Endodermal cell (in vitro differentiated cells): ENCODE measurements at regions not wholly inside any gene's neighbourhood (a gene's known extent, or its start where the extent isn't known, plus 50 kb on each side); places are given as distances from the start of the nearest gene placed in this dataset.

Experiments used
- DNase-seq: peaks from one replicate; pipeline ENCODE4 v3.0.0-alpha.2; 2017
- H3K27ac ChIP-seq: 2 replicates; pipeline ENCODE4 v1.5.1; 2013; ENCODE audit warnings: mild to moderate bottlenecking, low read depth, low read length, moderate library complexity
- H3K27me3 ChIP-seq: 2 replicates; pipeline ENCODE4 v1.6.1; 2013; ENCODE audit warnings: mild to moderate bottlenecking, low read length, moderate library complexity; ENCODE audit not compliant: insufficient read depth, control insufficient read depth, poor library complexity, severe bottlenecking
- H3K36me3 ChIP-seq: 2 replicates; pipeline ENCODE4 v1.7.0; 2013; ENCODE audit warnings: mild to moderate bottlenecking, low read length, moderate library complexity; ENCODE audit not compliant: control insufficient read depth, insufficient read depth
- H3K4me1 ChIP-seq: one replicate; pipeline ENCODE4 v1.7.0; 2013; ENCODE audit warnings: low read length; ENCODE audit not compliant: control insufficient read depth, insufficient read depth
- H3K4me3 ChIP-seq: 2 replicates; pipeline ENCODE4 v1.5.1; 2013; ENCODE audit warnings: mild to moderate bottlenecking, low read length, moderate library complexity
- H3K9ac ChIP-seq: 2 replicates; pipeline ENCODE4 v1.6.1; 2013; ENCODE audit warnings: mild to moderate bottlenecking, low read length, moderate library complexity; ENCODE audit not compliant: poor library complexity, severe bottlenecking; ENCODE audit errors: extremely low read depth
- H3K9me3 ChIP-seq: 2 replicates; pipeline ENCODE4 v1.6.1; 2013; ENCODE audit warnings: mild to moderate bottlenecking, low read length, moderate library complexity; ENCODE audit not compliant: control insufficient read depth
- H3K27ac Mint-ChIP-seq: 2 replicates; pipeline ENCODE4 v1.8.0; 2020; ENCODE audit warnings: mixed read lengths
- H3K27me3 Mint-ChIP-seq: 2 replicates; pipeline ENCODE4 v1.8.0; 2021; ENCODE audit warnings: mild to moderate bottlenecking, mixed read lengths; ENCODE audit not compliant: insufficient read depth
- H3K36me3 Mint-ChIP-seq: 2 replicates; pipeline ENCODE4 v1.8.0; 2020; ENCODE audit warnings: low read depth, mixed read lengths
- H3K4me1 Mint-ChIP-seq: 2 replicates; pipeline ENCODE4 v1.8.0; 2020; ENCODE audit warnings: mixed read lengths
- H3K4me3 Mint-ChIP-seq: 2 replicates; pipeline ENCODE4 v1.8.0; 2020; ENCODE audit warnings: mild to moderate bottlenecking, moderate library complexity, mixed read lengths
- H3K9me3 Mint-ChIP-seq: 2 replicates; pipeline ENCODE4 v1.8.0; 2020; ENCODE audit warnings: mild to moderate bottlenecking, mixed read lengths
- WGBS, 2 experiments: methylation state at CpG; one replicate each; pipeline versions ENCODE4 v1.1.5 to v1.1.7; 2013; ENCODE audit warnings: missing lambda C conversion rate in 2 of 2, mixed read lengths in 1 of 2; ENCODE audit not compliant: insufficient coverage in 1 of 2, insufficient read length in 1 of 2; 5-methylcytosine and 5-hydroxymethylcytosine counted together
- TF ChIP-seq, protein P1 (sequence below): fragments of 200-600 bp; sonication (generic); conservative IDR thresholded peaks from 2 replicates; pipeline ENCODE4 v1.5.0; 2021; ENCODE audit warnings: antibody characterized with exemption, mild to moderate bottlenecking

DNA sequence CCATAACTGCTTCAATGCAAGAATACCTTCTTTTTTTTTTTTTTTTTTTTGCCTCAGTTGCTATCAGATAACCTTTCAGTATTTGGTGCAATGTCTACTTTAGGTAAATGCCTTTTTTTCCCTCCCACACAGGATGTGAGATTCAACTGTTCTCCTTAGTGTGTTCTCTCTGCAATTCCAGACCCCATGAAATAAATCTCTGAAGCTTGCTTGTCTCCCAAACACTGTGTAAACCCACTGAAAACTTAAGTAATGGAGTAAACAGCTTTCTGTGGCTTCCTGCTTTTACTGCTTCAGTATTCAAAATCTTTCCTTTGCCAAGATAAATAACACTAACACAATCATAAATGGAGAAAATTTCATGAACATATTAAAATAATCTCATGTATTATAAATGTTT, 55.8 kb upstream of the CLEC14A start:
- H3K9me3 ChIP-seq: no peaks in the 10 kb centered on the region
- no peaks in the 10 kb centered on the region for H3K36me3 ChIP-seq
- no peaks in the 10 kb centered on the region for H3K4me1 ChIP-seq
- no peak overlapping the region for H3K27ac ChIP-seq
- no peaks in the 10 kb centered on the region for H3K36me3 Mint-ChIP-seq
- no peaks in the 10 kb centered on the region for H3K9me3 Mint-ChIP-seq
- TF ChIP-seq, protein P1, sequence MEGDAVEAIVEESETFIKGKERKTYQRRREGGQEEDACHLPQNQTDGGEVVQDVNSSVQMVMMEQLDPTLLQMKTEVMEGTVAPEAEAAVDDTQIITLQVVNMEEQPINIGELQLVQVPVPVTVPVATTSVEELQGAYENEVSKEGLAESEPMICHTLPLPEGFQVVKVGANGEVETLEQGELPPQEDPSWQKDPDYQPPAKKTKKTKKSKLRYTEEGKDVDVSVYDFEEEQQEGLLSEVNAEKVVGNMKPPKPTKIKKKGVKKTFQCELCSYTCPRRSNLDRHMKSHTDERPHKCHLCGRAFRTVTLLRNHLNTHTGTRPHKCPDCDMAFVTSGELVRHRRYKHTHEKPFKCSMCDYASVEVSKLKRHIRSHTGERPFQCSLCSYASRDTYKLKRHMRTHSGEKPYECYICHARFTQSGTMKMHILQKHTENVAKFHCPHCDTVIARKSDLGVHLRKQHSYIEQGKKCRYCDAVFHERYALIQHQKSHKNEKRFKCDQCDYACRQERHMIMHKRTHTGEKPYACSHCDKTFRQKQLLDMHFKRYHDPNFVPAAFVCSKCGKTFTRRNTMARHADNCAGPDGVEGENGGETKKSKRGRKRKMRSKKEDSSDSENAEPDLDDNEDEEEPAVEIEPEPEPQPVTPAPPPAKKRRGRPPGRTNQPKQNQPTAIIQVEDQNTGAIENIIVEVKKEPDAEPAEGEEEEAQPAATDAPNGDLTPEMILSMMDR: no peak
- H3K4me3 ChIP-seq: no peak overlapping the region
- H3K4me3 Mint-ChIP-seq: no peak overlapping the region
- H3K9ac ChIP-seq: no peak overlapping the region
- no peak for DNase-seq
- no peak overlapping the region for H3K27ac Mint-ChIP-seq
- H3K27me3 Mint-ChIP-seq: peaks cover 33% of the 10 kb centered on the region
- H3K4me1 Mint-ChIP-seq: peaks cover 23% of the 10 kb centered on the region
- H3K27me3 ChIP-seq: no peaks in the 10 kb centered on the region

- TF ChIP-seq, protein P1: no peak
- no peaks in the 10 kb centered on the region for H3K36me3 ChIP-seq
Measured at GRCh38 chr14:38310420-38310995, 54.6 kb upstream of the CLEC14A start.

DNA sequence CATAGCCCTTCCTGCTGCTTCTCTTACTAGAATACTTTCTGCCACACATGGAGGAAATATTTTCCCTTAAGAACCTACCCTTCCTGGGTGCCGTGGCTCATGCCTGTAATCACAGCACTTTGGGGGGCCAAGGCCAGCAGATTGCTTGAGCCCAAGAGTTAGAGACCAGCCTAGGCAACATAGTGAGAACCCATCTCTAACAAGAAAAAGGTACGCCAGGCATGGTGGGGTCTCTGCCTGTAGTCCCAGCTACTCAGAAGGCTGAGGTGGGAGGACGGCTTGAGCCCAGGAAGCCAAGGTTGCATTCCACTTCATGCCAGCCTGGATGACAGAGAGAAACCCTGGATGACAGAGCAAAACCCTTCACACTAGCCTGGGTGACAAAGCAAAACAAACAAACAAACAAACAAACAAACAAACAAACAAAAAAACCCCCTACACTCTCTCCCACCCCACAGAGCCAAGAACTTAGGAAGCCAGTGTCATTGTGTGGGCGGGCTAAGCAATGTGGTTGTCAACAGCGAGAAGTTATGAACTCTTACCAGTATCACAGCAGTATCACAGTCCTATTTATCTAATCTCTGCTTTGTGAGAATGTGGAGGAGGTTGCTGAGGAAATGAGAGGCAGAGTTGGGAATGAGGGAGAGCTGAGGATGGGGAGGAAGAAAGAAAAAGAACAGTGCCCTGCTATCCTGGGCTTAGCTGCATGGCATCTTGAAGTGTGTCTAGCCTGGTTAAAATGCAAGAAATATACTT, 53.8 kb upstream of the CLEC14A start:
- Mint-ChIP-seq H3K9me3 (no peaks in the 10 kb centered on the region), H3K4me1 (peaks cover 23% of the 10 kb centered on the region), H3K4me3 (no peak overlapping the region), H3K36me3 (no peaks in the 10 kb centered on the region), H3K27me3 (peaks cover 44% of the 10 kb centered on the region), H3K27ac (no peak overlapping the region)
- H3K9ac ChIP-seq: no peak overlapping the region
- H3K27me3 ChIP-seq: no peaks in the 10 kb centered on the region
- peak; percentile 70 for DNase-seq
- TF ChIP-seq, protein P1: no peak
- no peak overlapping the region for H3K27ac ChIP-seq
- peaks cover 6% of the 10 kb centered on the region for H3K9me3 ChIP-seq
- no peaks in the 10 kb centered on the region for H3K36me3 ChIP-seq
- 49 to 53% methylated on average over 2 to 5 of the region's 5 CpGs for WGBS, 2 experiments
- no peak overlapping the region for H3K4me3 ChIP-seq
- no peaks in the 10 kb centered on the region for H3K4me1 ChIP-seq

More at GRCh38 chr14:38310420-38310995, 54.6 kb upstream of the CLEC14A start:
- no peaks in the 10 kb centered on the region for H3K27me3 ChIP-seq
- no peak overlapping the region for H3K9ac ChIP-seq
- peaks cover 38% of the 10 kb centered on the region for H3K27me3 Mint-ChIP-seq
- H3K9me3 Mint-ChIP-seq: no peaks in the 10 kb centered on the region
- WGBS, 2 experiments: 70 to 87% methylated on average over 2 to 3 of the region's 3 CpGs
- no peak overlapping the region for H3K27ac Mint-ChIP-seq
- H3K9me3 ChIP-seq: peaks cover 5% of the 10 kb centered on the region
- H3K4me3 Mint-ChIP-seq: no peak overlapping the region
- H3K4me1 Mint-ChIP-seq: peaks cover 23% of the 10 kb centered on the region
- no peak for DNase-seq
- no peaks in the 10 kb centered on the region for H3K36me3 Mint-ChIP-seq
- no peaks in the 10 kb centered on the region for H3K4me1 ChIP-seq
- no peak overlapping the region for H3K27ac ChIP-seq
- no peak overlapping the region for H3K4me3 ChIP-seq
